ENCODE measurements at regions not wholly inside any gene's neighbourhood (a gene's known extent, or its start where the extent isn't known, plus 50 kb on each side); places are given as distances from the start of the nearest gene placed in this dataset.

GRCh38 chr3:30518181-30518864 is 88.1 kb upstream of the TGFBR2 start:
- Histone ChIP-seq H3K23ac (ENCODE audit: insufficient read length) (no peak overlapping the region), H2AK5ac (ENCODE audit: low read depth, low read length) (no peak overlapping the region), H3K27me3 (replicated peaks in 1 of 4; ENCODE audit: control insufficient read depth in 3 of 4, extremely low read depth in 1 of 4, insufficient read depth in 3 of 4, low read length in 3 of 4) (no peaks in the 10 kb centered on the region), H3K4me3 (ENCODE audit: extremely low read depth in 1 of 4, insufficient read depth in 2 of 4, low read depth in 3 of 4, low read length in 4 of 4) (no peak overlapping the region), H2BK5ac (ENCODE audit: low read depth, low read length) (no peak overlapping the region), H3K56ac (replicated peaks; ENCODE audit: insufficient read length, low read depth, low read length) (no peak overlapping the region), H3K79me2 (ENCODE audit: control insufficient read depth in 1 of 2, insufficient read depth in 2 of 2, low read length in 2 of 2) (no peaks in the 10 kb centered on the region), H4K5ac (ENCODE audit: insufficient read length, low read depth, low read length) (no peak overlapping the region), H3K23me2 (ENCODE audit: low read depth, low read length) (no peaks in the 10 kb centered on the region), H4K20me1 (replicated peaks in 1 of 2; ENCODE audit: control insufficient read depth in 1 of 2, insufficient read depth in 2 of 2, low read length in 2 of 2) (no peaks in the 10 kb centered on the region), H3K4me1 (replicated peaks in 1 of 4; ENCODE audit: control insufficient read depth in 3 of 4, insufficient read depth in 4 of 4, low read length in 3 of 4) (peaks cover 0 to 2% (median 0%) of the 10 kb centered on the region in 4 experiments; a peak in 1 of 7 replicates), H3K27ac (ENCODE audit: low read depth, low read length) (no peak overlapping the region), H4K8ac (ENCODE audit: extremely low read depth, insufficient read depth, low read length) (no peak overlapping the region), H2BK20ac (ENCODE audit: low read length) (no peak overlapping the region), H4K91ac (replicated peaks; ENCODE audit: insufficient read length, low read length) (no peak overlapping the region), H2AFZ (ENCODE audit: low read length) (no peak overlapping the region), H2BK15ac (ENCODE audit: low read length) (no peak overlapping the region), H3K14ac (ENCODE audit: insufficient read length) (no peak overlapping the region), H3K9me3 (ENCODE audit: insufficient read depth in 2 of 2, low read depth in 1 of 2, low read length in 1 of 2) (no peaks in the 10 kb centered on the region), H3K18ac (ENCODE audit: extremely low read depth, low read length) (no peak overlapping the region), H2BK12ac (ENCODE audit: low read depth, low read length) (no peak overlapping the region), H3K4me2 (ENCODE audit: insufficient read depth in 1 of 2, low read depth in 2 of 2, low read length in 2 of 2) (no peak overlapping the region), H2BK120ac (replicated peaks; ENCODE audit: low read depth, low read length) (no peak overlapping the region), H3K9ac (replicated peaks in 1 of 4; ENCODE audit: extremely low read depth in 1 of 4, low read depth in 3 of 4, low read length in 3 of 4) (no peak overlapping the region), H3K79me1 (ENCODE audit: low read depth, low read length) (no peaks in the 10 kb centered on the region), H3K36me3 (ENCODE audit: control insufficient read depth in 2 of 4, insufficient read depth in 4 of 4, low read length in 3 of 4) (no peaks in the 10 kb centered on the region), H3K4ac (replicated peaks; ENCODE audit: insufficient read length, low read depth, low read length) (no peak overlapping the region)
- TF ChIP-seq TCF12 (IDR thresholded peaks at IDR 0.05; ENCODE audit: low read depth, low read length) = no peak
- TF ChIP-seq, protein P1, sequence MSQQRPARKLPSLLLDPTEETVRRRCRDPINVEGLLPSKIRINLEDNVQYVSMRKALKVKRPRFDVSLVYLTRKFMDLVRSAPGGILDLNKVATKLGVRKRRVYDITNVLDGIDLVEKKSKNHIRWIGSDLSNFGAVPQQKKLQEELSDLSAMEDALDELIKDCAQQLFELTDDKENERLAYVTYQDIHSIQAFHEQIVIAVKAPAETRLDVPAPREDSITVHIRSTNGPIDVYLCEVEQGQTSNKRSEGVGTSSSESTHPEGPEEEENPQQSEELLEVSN (IDR thresholded peaks at IDR 0.05) = no peak
- CTCF ChIA-PET (ENCODE audit: partially characterized antibody) = interaction anchor here (1.4 kb wide), 1 partner anchor 176 kb away, joined by 4 read pairs; no protein-coding TSS in a partner anchor
- WGBS, 2 experiments (ENCODE audit: extremely low coverage in 1 of 2, insufficient coverage in 1 of 2, insufficient read length in 1 of 2, insufficient replicate concordance in 2 of 2, low coverage in 1 of 2, low lambda C conversion rate in 2 of 2, missing lambda C conversion rate in 1 of 2) = 91% methylated on average over 4 of the region's 4 CpGs; no CpG with 5 or more reads in 1 of the 2 experiments
- POLR2A ChIA-PET (ENCODE audit: partially characterized antibody) = no interaction called here
- FAIRE-seq (no peak), DNase-seq (ENCODE audit: low read depth in 1 of 2, low spot score in 2 of 2) (no peak)
